ENCODE measurements at regions not wholly inside any gene's neighbourhood (a gene's known extent, or its start where the extent isn't known, plus 50 kb on each side); places are given as distances from the start of the nearest gene placed in this dataset.

DNA sequence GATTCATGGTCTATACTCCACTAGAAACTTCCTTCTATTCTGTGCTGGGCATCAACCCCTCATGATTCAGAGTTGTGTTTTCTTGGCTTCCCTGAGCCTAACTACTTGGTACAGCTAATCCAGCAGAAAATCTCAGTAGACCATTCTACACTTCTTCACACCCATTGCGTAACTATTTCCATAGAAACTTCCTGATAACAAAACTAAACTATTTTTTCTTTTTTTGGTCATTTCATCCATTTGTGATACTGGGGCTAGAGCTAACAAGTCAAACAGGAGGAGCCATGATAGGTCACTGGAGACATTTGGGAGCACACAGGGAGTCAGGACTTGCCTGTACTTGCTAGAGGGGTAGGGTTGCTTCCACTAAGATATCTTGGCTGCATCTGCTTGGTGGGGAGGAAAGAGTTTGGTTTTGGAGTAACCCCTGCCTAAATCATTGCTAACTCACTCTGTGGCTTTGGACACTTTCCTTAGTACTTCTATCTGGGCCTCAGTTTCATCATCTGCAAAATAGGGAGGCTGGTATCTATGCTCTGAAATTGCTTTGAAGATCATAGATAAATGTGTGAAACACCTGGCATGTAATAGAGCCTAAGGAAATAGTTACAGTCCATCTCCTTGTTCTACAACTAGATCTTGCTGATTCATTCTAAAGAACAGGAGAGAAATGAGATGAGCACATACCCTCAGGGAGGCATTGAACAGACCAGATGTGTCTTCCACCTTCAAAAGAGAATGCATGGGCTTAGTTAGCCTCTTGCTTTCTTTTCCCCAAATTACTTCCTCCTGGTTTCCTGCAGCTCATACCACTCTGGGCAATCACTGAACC is 127.9 kb upstream of the ADGRF1 start:
- Histone ChIP-seq H3K36me3 (ENCODE audit: low read length) (no peaks in the 10 kb centered on the region), H3K27me3 (ENCODE audit: low read length) (no peaks in the 10 kb centered on the region), H3K4me3 (ENCODE audit: insufficient read depth, low read length, poor library complexity, severe bottlenecking) (no peak overlapping the region), H3K4me2 (ENCODE audit: low read depth, low read length, poor library complexity, severe bottlenecking) (no peak overlapping the region), H4K20me1 (ENCODE audit: low read depth, low read length) (no peaks in the 10 kb centered on the region), H3K9me2 (replicated peaks; ENCODE audit: insufficient read depth, low read length) (no peaks in the 10 kb centered on the region), H2AFZ (ENCODE audit: low read depth, low read length, severe bottlenecking) (no peak overlapping the region), H3F3A (ENCODE audit: insufficient read depth) (no peaks in the 10 kb centered on the region), H3K9me3 (ENCODE audit: insufficient read depth, low read length) (no peaks in the 10 kb centered on the region), H3K79me2 (ENCODE audit: insufficient read depth, low read length) (no peaks in the 10 kb centered on the region), H3K27ac (ENCODE audit: low read depth, low read length) (no peak overlapping the region), H3K9ac (ENCODE audit: low read length) (no peak overlapping the region)
- TF ChIP-seq, protein P1, sequence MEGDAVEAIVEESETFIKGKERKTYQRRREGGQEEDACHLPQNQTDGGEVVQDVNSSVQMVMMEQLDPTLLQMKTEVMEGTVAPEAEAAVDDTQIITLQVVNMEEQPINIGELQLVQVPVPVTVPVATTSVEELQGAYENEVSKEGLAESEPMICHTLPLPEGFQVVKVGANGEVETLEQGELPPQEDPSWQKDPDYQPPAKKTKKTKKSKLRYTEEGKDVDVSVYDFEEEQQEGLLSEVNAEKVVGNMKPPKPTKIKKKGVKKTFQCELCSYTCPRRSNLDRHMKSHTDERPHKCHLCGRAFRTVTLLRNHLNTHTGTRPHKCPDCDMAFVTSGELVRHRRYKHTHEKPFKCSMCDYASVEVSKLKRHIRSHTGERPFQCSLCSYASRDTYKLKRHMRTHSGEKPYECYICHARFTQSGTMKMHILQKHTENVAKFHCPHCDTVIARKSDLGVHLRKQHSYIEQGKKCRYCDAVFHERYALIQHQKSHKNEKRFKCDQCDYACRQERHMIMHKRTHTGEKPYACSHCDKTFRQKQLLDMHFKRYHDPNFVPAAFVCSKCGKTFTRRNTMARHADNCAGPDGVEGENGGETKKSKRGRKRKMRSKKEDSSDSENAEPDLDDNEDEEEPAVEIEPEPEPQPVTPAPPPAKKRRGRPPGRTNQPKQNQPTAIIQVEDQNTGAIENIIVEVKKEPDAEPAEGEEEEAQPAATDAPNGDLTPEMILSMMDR (IDR thresholded peaks at IDR 0.05; ENCODE audit: insufficient read depth, low read length, poor library complexity, severe bottlenecking) = no peak
- TF ChIP-seq EZH2phosphoT487 (conservative IDR thresholded peaks at IDR 0.05; ENCODE audit: low read length) = no peak

DNA sequence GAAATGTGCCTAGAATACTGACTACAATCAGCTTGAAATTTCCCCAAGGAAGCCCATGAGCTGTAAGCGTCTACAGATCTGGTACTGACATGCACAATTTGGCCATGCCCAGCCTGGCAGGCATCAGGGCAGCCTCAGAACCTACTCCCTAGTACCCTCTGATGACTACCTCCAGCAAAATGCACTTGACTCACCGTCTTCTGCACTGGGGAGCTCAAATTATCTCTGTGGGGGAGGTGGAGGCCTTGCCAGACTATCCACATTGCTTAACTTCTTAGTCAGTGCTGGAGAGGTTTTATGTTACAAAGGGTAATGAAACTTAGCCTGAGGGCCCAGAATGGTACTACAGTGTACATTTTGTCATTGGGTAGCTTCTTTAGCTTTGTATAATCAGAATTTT is 126.0 kb upstream of the ADGRF1 start:
- Histone ChIP-seq H3K9ac (ENCODE audit: low read length) (no peak overlapping the region), H3K36me3 (ENCODE audit: low read length) (no peaks in the 10 kb centered on the region), H3K27ac (ENCODE audit: low read depth, low read length) (no peak overlapping the region), H3K9me2 (replicated peaks; ENCODE audit: insufficient read depth, low read length) (peaks cover 3% of the 10 kb centered on the region; the same call in 1 of the 2 replicates), H3K79me2 (ENCODE audit: insufficient read depth, low read length) (no peaks in the 10 kb centered on the region), H3K4me3 (ENCODE audit: insufficient read depth, low read length, poor library complexity, severe bottlenecking) (no peak overlapping the region), H3F3A (ENCODE audit: insufficient read depth) (no peaks in the 10 kb centered on the region), H3K27me3 (ENCODE audit: low read length) (no peaks in the 10 kb centered on the region), H2AFZ (ENCODE audit: low read depth, low read length, severe bottlenecking) (no peak overlapping the region), H4K20me1 (ENCODE audit: low read depth, low read length) (no peaks in the 10 kb centered on the region), H3K4me2 (ENCODE audit: low read depth, low read length, poor library complexity, severe bottlenecking) (no peak overlapping the region), H3K9me3 (ENCODE audit: insufficient read depth, low read length) (no peaks in the 10 kb centered on the region)
- no peak for TF ChIP-seq EZH2phosphoT487 (conservative IDR thresholded peaks at IDR 0.05; ENCODE audit: low read length)
- TF ChIP-seq, protein P1 (IDR thresholded peaks at IDR 0.05; ENCODE audit: insufficient read depth, low read length, poor library complexity, severe bottlenecking) = no peak

- H3K4me2 ChIP-seq (ENCODE audit: low read depth, low read length, poor library complexity, severe bottlenecking) = no peak overlapping the region
- no peaks in the 10 kb centered on the region for H3K27me3 ChIP-seq (ENCODE audit: low read length)
- H3K9ac ChIP-seq (ENCODE audit: low read length) = no peak overlapping the region
- H3K4me3 ChIP-seq (ENCODE audit: insufficient read depth, low read length, poor library complexity, severe bottlenecking) = no peak overlapping the region
- H3K9me3 ChIP-seq (ENCODE audit: insufficient read depth, low read length) = no peaks in the 10 kb centered on the region
- peaks cover 5% of the 10 kb centered on the region; the same call in 1 of the 2 replicates for H3K9me2 ChIP-seq (replicated peaks; ENCODE audit: insufficient read depth, low read length)
- no peak for TF ChIP-seq EZH2phosphoT487 (conservative IDR thresholded peaks at IDR 0.05; ENCODE audit: low read length)
- TF ChIP-seq, protein P1 (IDR thresholded peaks at IDR 0.05; ENCODE audit: insufficient read depth, low read length, poor library complexity, severe bottlenecking) = no peak
- H3K79me2 ChIP-seq (ENCODE audit: insufficient read depth, low read length) = no peaks in the 10 kb centered on the region
- no peaks in the 10 kb centered on the region for H3F3A ChIP-seq (ENCODE audit: insufficient read depth)
- no peaks in the 10 kb centered on the region; the same call in 1 of the 2 replicates for H4K20me1 ChIP-seq (ENCODE audit: low read depth, low read length)
- no peak overlapping the region for H2AFZ ChIP-seq (ENCODE audit: low read depth, low read length, severe bottlenecking)
- no peak overlapping the region for H3K27ac ChIP-seq (ENCODE audit: low read depth, low read length)
- H3K36me3 ChIP-seq (ENCODE audit: low read length) = no peaks in the 10 kb centered on the region
These were observed 123.8 kb upstream of the ADGRF1 start for GRCh38 chr6:47165918-47166317.
